ELF-1 (cell line): ENCODE measurements at regions not wholly inside any gene's neighbourhood (a gene's known extent, or its start where the extent isn't known, plus 50 kb on each side); places are given as distances from the start of the nearest gene placed in this dataset.
A peak's percentile ranks its signal among the peaks of the same experiment; 100 is the strongest.

Source experiments
- DNase-seq: peaks from one replicate; pipeline ENCODE4 v3.0.0-alpha.2; 2016; ENCODE audit warnings: low read depth, low spot score

GRCh38 chr6:165877773-165878172 is 214.7 kb upstream of the PDE10A start:
- DNase-seq: no peak

GRCh38 chr6:165877192-165877591 is 214.2 kb upstream of the PDE10A start:
- no peak for DNase-seq

- DNase-seq: no peak
Observed at GRCh38 chr6:165876588-165876987, 213.5 kb upstream of the PDE10A start.

GRCh38 chr6:165875946-165876345 is 212.9 kb upstream of the PDE10A start:
- no peak for DNase-seq

GRCh38 chr6:165873976-165874375 is 210.9 kb upstream of the PDE10A start:
- no peak for DNase-seq

- no peak for DNase-seq
Observed at GRCh38 chr6:165872811-165873210, 209.8 kb upstream of the PDE10A start.

- no peak for DNase-seq
Observed at GRCh38 chr6:165872311-165872710, 209.3 kb upstream of the PDE10A start.

GRCh38 chr6:165871571-165871970 is 208.5 kb upstream of the PDE10A start:
- no peak for DNase-seq

- no peak for DNase-seq
Observed at GRCh38 chr6:165869526-165869925, 206.5 kb upstream of the PDE10A start.

- no peak for DNase-seq
Observed at GRCh38 chr6:165864925-165865324, 201.9 kb upstream of the PDE10A start.

- DNase-seq: no peak
Observed at GRCh38 chr6:165864218-165864617, 201.2 kb upstream of the PDE10A start.

GRCh38 chr6:165863801-165864200 is 200.8 kb upstream of the PDE10A start:
- DNase-seq: no peak

- no peak for DNase-seq
Observed at GRCh38 chr6:165862813-165863212, 199.8 kb upstream of the PDE10A start.

- no peak for DNase-seq
Observed at GRCh38 chr6:165861226-165861625, 198.2 kb upstream of the PDE10A start.

GRCh38 chr6:165858586-165858985 is 195.5 kb upstream of the PDE10A start:
- no peak for DNase-seq

GRCh38 chr6:165855856-165856255 is 192.8 kb upstream of the PDE10A start:
- no peak for DNase-seq

- DNase-seq: no peak
Observed at GRCh38 chr6:165854863-165855593, 192.0 kb upstream of the PDE10A start.

GRCh38 chr6:165854061-165854862 is 191.2 kb upstream of the PDE10A start:
- no peak for DNase-seq

GRCh38 chr6:165852676-165853075 is 189.6 kb upstream of the PDE10A start:
- DNase-seq: no peak

GRCh38 chr6:165850434-165851019 is 187.5 kb upstream of the PDE10A start:
- DNase-seq: peak; percentile 78

GRCh38 chr6:165849534-165850430 is 186.7 kb upstream of the PDE10A start:
- DNase-seq: no peak

GRCh38 chr6:165848086-165848426 is 185.0 kb upstream of the PDE10A start:
- no peak for DNase-seq
